ENCODE measurements at regions not wholly inside any gene's neighbourhood (a gene's known extent, or its start where the extent isn't known, plus 50 kb on each side); places are given as distances from the start of the nearest gene placed in this dataset.

DNA sequence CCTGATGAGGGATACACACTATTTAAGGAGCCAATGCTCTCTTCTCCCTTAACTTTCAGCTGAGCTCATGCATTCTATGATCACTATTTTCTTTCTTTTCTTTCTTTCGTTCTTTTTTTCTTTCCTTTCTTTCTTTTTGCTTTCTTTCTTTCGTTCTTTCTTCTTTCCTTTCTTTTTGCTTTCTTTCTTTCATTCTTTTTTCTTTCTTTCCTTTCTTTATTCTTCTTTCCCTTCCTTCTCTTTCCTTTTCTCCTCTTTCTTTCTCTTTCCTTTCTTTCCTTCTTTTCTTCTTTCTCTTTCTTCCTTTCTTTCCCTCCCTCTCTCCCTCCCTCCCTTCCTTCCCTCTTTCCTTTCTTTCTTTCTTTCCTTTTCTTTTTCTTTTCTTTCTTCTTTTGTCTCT lies 761.2 kb downstream of the SEMA5A start:
- H3K36me3 ChIP-seq (replicated peaks in 1 of 2; ENCODE audit: control insufficient read depth in 1 of 2, insufficient read depth in 2 of 2, low read length in 2 of 2): no peaks in the 10 kb centered on the region
- ChIA-PET CTCF (ENCODE audit: low intra/inter-chr PET ratio, low total read pairs) (no interaction called here), POLR2A (no interaction called here)
- no peak overlapping the region for H2AFZ ChIP-seq (ENCODE audit: low read length)
- no peak overlapping the region for H3K9ac ChIP-seq (ENCODE audit: insufficient read depth, low read depth, low read length)
- ATAC-seq: no peak
- no peaks in the 10 kb centered on the region for H3K4me1 ChIP-seq (ENCODE audit: insufficient read depth, low read length)
- FAIRE-seq: no peak
- H3K27ac ChIP-seq (ENCODE audit: extremely low read length, insufficient read depth, low read length): no peak overlapping the region
- no TSS peak for BruUV-seq (replicated peaks)
- no peaks in the 10 kb centered on the region for H3K79me2 ChIP-seq (ENCODE audit: insufficient read depth, low read length)
- 1% methylated on average over 2 of the region's 2 CpGs for WGBS (ENCODE audit: low lambda C conversion rate)
- H3K27me3 ChIP-seq (ENCODE audit: control insufficient read depth in 1 of 2, insufficient read depth in 2 of 2, low read length in 2 of 2): no peaks in the 10 kb centered on the region
- in situ Hi-C loops (cut with HindIII; ENCODE audit: extremely low pct_ligation_motif_present, low pct_unique_long_range_greater_than_20kb) (no loop called here), intact Hi-C loops (cut with micrococcal nuclease; ENCODE audit: unreplicated experiment) (no loop called here)
- no peak for TF ChIP-seq ZNF124 (CRISPR knock-in tag; IDR thresholded peaks at IDR 0.05)
- TF ChIP-seq ZSCAN31 (CRISPR knock-in tag; IDR thresholded peaks at IDR 0.05; ENCODE audit: low read depth): no peak
- TF ChIP-seq HIVEP1 (CRISPR knock-in tag; IDR thresholded peaks at IDR 0.05): no peak
- no peak for TF ChIP-seq ZNF564 (CRISPR knock-in tag; IDR thresholded peaks at IDR 0.05)
- TF ChIP-seq KLF9 (CRISPR knock-in tag; IDR thresholded peaks at IDR 0.05; ENCODE audit: low read depth): no peak
- no peak for TF ChIP-seq ZNF607 (CRISPR knock-in tag; IDR thresholded peaks at IDR 0.05; ENCODE audit: borderline replicate concordance)
- no peak for TF ChIP-seq NR2F2 (IDR thresholded peaks at IDR 0.05; ENCODE audit: borderline replicate concordance, low read depth)
- no peak for TF ChIP-seq ZNF841 (CRISPR knock-in tag; IDR thresholded peaks at IDR 0.05; ENCODE audit: borderline replicate concordance)
- no peak for TF ChIP-seq ZSCAN25 (CRISPR knock-in tag; IDR thresholded peaks at IDR 0.05)
- no peak for TF ChIP-seq ZNF30 (CRISPR knock-in tag; IDR thresholded peaks at IDR 0.05)
- no peak for TF ChIP-seq CREM (IDR thresholded peaks at IDR 0.05)
- no peak for TF ChIP-seq CREM (CRISPR knock-in tag; IDR thresholded peaks at IDR 0.05)
- no peak for TF ChIP-seq ZBTB37 (CRISPR knock-in tag; IDR thresholded peaks at IDR 0.05)
- TF ChIP-seq HNF4A (CRISPR knock-in tag; IDR thresholded peaks at IDR 0.05): no peak
- no peak for TF ChIP-seq ZNF329 (CRISPR knock-in tag; IDR thresholded peaks at IDR 0.05; ENCODE audit: low read depth)
- no peak overlapping the region for H3K4me2 ChIP-seq (ENCODE audit: low read depth, low read length)
- no peak overlapping the region for H3K4me3 ChIP-seq (replicated peaks in 1 of 3; ENCODE audit: insufficient read depth in 1 of 3, low read depth in 2 of 3, low read length in 3 of 3)
- H4K20me1 ChIP-seq (ENCODE audit: insufficient read depth, low read length): no peaks in the 10 kb centered on the region
- peaks cover 93% of the 10 kb centered on the region for H3K9me3 ChIP-seq (ENCODE audit: low read length)
- no peak for DNase-seq (ENCODE audit: low spot score)
